ENCODE measurements at regions not wholly inside any gene's neighbourhood (a gene's known extent, or its start where the extent isn't known, plus 50 kb on each side); places are given as distances from the start of the nearest gene placed in this dataset.

GRCh38 chr2:17306706-17307105 is 211.5 kb downstream of the RAD51AP2 start (continued):
- TF ChIP-seq, protein P1, sequence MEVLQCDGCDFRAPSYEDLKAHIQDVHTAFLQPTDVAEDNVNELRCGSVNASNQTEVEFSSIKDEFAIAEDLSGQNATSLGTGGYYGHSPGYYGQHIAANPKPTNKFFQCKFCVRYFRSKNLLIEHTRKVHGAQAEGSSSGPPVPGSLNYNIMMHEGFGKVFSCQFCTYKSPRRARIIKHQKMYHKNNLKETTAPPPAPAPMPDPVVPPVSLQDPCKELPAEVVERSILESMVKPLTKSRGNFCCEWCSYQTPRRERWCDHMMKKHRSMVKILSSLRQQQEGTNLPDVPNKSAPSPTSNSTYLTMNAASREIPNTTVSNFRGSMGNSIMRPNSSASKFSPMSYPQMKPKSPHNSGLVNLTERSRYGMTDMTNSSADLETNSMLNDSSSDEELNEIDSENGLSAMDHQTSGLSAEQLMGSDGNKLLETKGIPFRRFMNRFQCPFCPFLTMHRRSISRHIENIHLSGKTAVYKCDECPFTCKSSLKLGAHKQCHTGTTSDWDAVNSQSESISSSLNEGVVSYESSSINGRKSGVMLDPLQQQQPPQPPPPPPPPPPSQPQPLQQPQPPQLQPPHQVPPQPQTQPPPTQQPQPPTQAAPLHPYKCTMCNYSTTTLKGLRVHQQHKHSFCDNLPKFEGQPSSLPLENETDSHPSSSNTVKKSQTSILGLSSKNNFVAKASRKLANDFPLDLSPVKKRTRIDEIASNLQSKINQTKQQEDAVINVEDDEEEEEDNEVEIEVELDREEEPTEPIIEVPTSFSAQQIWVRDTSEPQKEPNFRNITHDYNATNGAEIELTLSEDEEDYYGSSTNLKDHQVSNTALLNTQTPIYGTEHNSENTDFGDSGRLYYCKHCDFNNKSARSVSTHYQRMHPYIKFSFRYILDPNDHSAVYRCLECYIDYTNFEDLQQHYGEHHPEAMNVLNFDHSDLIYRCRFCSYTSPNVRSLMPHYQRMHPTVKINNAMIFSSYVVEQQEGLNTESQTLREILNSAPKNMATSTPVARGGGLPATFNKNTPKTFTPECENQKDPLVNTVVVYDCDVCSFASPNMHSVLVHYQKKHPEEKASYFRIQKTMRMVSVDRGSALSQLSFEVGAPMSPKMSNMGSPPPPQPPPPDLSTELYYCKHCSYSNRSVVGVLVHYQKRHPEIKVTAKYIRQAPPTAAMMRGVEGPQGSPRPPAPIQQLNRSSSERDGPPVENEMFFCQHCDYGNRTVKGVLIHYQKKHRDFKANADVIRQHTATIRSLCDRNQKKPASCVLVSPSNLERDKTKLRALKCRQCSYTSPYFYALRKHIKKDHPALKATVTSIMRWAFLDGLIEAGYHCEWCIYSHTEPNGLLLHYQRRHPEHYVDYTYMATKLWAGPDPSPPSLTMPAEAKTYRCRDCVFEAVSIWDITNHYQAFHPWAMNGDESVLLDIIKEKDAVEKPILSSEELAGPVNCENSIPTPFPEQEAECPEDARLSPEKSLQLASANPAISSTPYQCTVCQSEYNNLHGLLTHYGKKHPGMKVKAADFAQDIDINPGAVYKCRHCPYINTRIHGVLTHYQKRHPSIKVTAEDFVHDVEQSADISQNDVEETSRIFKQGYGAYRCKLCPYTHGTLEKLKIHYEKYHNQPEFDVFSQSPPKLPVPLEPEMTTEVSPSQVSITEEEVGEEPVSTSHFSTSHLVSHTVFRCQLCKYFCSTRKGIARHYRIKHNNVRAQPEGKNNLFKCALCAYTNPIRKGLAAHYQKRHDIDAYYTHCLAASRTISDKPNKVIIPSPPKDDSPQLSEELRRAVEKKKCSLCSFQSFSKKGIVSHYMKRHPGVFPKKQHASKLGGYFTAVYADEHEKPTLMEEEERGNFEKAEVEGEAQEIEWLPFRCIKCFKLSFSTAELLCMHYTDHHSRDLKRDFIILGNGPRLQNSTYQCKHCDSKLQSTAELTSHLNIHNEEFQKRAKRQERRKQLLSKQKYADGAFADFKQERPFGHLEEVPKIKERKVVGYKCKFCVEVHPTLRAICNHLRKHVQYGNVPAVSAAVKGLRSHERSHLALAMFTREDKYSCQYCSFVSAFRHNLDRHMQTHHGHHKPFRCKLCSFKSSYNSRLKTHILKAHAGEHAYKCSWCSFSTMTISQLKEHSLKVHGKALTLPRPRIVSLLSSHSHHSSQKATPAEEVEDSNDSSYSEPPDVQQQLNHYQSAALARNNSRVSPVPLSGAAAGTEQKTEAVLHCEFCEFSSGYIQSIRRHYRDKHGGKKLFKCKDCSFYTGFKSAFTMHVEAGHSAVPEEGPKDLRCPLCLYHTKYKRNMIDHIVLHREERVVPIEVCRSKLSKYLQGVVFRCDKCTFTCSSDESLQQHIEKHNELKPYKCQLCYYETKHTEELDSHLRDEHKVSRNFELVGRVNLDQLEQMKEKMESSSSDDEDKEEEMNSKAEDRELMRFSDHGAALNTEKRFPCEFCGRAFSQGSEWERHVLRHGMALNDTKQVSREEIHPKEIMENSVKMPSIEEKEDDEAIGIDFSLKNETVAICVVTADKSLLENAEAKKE (CRISPR knock-in tag; IDR thresholded peaks at IDR 0.05), result no peak
- no peak for TF ChIP-seq JUNB (IDR thresholded peaks at IDR 0.05; ENCODE audit: unreplicated experiment)
- TF ChIP-seq EZH2phosphoT487 (IDR thresholded peaks at IDR 0.05; ENCODE audit: unreplicated experiment), result no peak

DNA sequence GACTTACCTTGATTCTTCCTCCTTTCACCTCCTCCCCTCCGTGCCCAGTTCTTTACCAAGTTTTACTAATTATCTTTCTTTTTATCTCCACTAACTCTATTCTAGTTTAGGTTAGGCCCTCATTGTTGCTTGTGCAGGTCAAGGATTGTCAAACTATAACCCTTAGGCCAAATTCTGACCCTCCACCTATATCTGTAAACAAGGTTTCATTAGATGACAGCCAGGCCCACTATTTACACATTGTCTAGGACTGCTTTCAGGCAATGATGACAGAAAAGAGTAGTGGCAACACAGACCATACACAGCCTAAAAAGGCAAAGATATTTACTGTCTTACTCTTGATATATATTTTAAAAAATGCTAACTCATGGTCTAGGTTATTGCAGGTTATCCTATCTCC is 212.0 kb downstream of the RAD51AP2 start:
- no peak overlapping the region for H3K4me2 ChIP-seq
- H3K4me3 ChIP-seq, result no peak overlapping the region
- Mint-ChIP-seq H3K27ac (no peak overlapping the region), H3K9me3 (no peaks in the 10 kb centered on the region; the same call in 2 of the 3 replicates), H3K4me3 (no peak overlapping the region), H3K4me1 (peaks cover 40% of the 10 kb centered on the region), H3K27me3 (ENCODE audit: insufficient read depth, low read depth, poor library complexity) (peaks cover 4% of the 10 kb centered on the region), H3K36me3 (ENCODE audit: low read depth) (peaks cover 3% of the 10 kb centered on the region; the same call in 1 of the 3 replicates)
- no peaks in the 10 kb centered on the region for H4K20me1 ChIP-seq (replicated peaks; ENCODE audit: insufficient read depth)
- no peak for ATAC-seq
- no peaks in the 10 kb centered on the region for H3K9me2 ChIP-seq (ENCODE audit: insufficient read depth)
- peaks cover 24% of the 10 kb centered on the region for H3K4me1 ChIP-seq (ENCODE audit: insufficient read depth)
- DNase-seq (ENCODE audit: low spot score), result no peak
- no peaks in the 10 kb centered on the region for H3K36me3 ChIP-seq (ENCODE audit: insufficient read depth)
- no peaks in the 10 kb centered on the region for H3F3A ChIP-seq (replicated peaks; ENCODE audit: low read depth)
- no peak overlapping the region for H3K27ac ChIP-seq (ENCODE audit: low read depth)
- no peaks in the 10 kb centered on the region for H3K27me3 ChIP-seq (ENCODE audit: insufficient read depth)
- TF ChIP-seq EZH2 (IDR thresholded peaks at IDR 0.05; ENCODE audit: low read depth, unreplicated experiment) (no peak), ZNF331 (CRISPR knock-in tag; IDR thresholded peaks at IDR 0.05; ENCODE audit: low read depth) (no peak), JUNB (IDR thresholded peaks at IDR 0.05; ENCODE audit: unreplicated experiment) (no peak), ZNF114 (CRISPR knock-in tag; IDR thresholded peaks at IDR 0.05) (no peak)
- no peak overlapping the region for H2AFZ ChIP-seq
- no peaks in the 10 kb centered on the region for H3K79me2 ChIP-seq (replicated peaks; ENCODE audit: insufficient read depth)

Measured in GM23338 (cell line).